HAP-1 (cell line): ENCODE measurements at regions not wholly inside any gene's neighbourhood (a gene's known extent, or its start where the extent isn't known, plus 50 kb on each side); places are given as distances from the start of the nearest gene placed in this dataset.

Experiments used
- DNase-seq, 2 experiments: peaks; one replicate each; pipeline ENCODE4 v3.0.0-alpha.2; 2016 to 2020; ENCODE audit warnings: low spot score in 2 of 2
- H3K27me3 ChIP-seq: fragments of 250-450 bp; sonication (Bioruptor Pico); 2 replicates; pipeline ENCODE4 v1.5.1; 2020; ENCODE audit warnings: low read depth, mild to moderate bottlenecking, moderate library complexity
- H3K36me3 ChIP-seq: fragments of 250-450 bp; sonication (Bioruptor Pico); replicated peaks from 2 replicates; pipeline ENCODE4 v1.5.1; 2020; ENCODE audit warnings: mild to moderate bottlenecking
- H3K4me1 ChIP-seq: fragments of 250-450 bp; sonication (Bioruptor Pico); 2 replicates; pipeline ENCODE4 v1.5.1; 2020; ENCODE audit warnings: mild to moderate bottlenecking
- H3K4me3 ChIP-seq: fragments of 250-450 bp; sonication (Bioruptor Pico); 2 replicates; pipeline ENCODE4 v1.5.1; 2020; ENCODE audit warnings: mild to moderate bottlenecking, moderate library complexity
- H3K9me3 ChIP-seq: fragments of 250-450 bp; sonication (Bioruptor Pico); 2 replicates; pipeline ENCODE4 v1.5.1; 2020; ENCODE audit warnings: mild to moderate bottlenecking, moderate library complexity
- in situ Hi-C: fragments of 300-500 bp; cut with MboI; formaldehyde crosslinking; loops from 3 replicates; pipeline ENCODE4 v1.14.3; 2020; ENCODE audit warnings: low sequenced_read_pairs, inconsistent platforms, mixed read lengths

- H3K27me3 ChIP-seq: no peaks in the 10 kb centered on the region; the same call in 1 of the 2 replicates
- H3K36me3 ChIP-seq: no peaks in the 10 kb centered on the region
- H3K4me3 ChIP-seq: no peak overlapping the region
- peaks cover 3% of the 10 kb centered on the region; the same call in 1 of the 2 replicates for H3K4me1 ChIP-seq
- H3K9me3 ChIP-seq: no peaks in the 10 kb centered on the region
- DNase-seq: no peak
- in situ Hi-C loops: no loop called here
These were observed 82.8 kb upstream of the E2F3 start for GRCh38 chr6:20318851-20319387.

GRCh38 chr6:20319520-20320357 lies 81.9 kb upstream of the E2F3 start:
- Histone ChIP-seq H3K4me1 (peaks cover 3% of the 10 kb centered on the region; the same call in 1 of the 2 replicates), H3K36me3 (no peaks in the 10 kb centered on the region), H3K27me3 (no peaks in the 10 kb centered on the region; the same call in 1 of the 2 replicates), H3K4me3 (no peak overlapping the region), H3K9me3 (no peaks in the 10 kb centered on the region)
- in situ Hi-C loops: no loop called here
- no peak for DNase-seq

- H3K27me3 ChIP-seq: peaks cover 11% of the 10 kb centered on the region
- H3K4me1 ChIP-seq: no peaks in the 10 kb centered on the region
- no peaks in the 10 kb centered on the region for H3K9me3 ChIP-seq
- H3K36me3 ChIP-seq: no peaks in the 10 kb centered on the region
- DNase-seq: no peak
- in situ Hi-C loops: no loop called here
- no peak overlapping the region for H3K4me3 ChIP-seq
These were observed 75.8 kb upstream of the E2F3 start for GRCh38 chr6:20325641-20326421.

- DNase-seq: no peak
- Histone ChIP-seq H3K9me3 (no peaks in the 10 kb centered on the region), H3K4me1 (no peaks in the 10 kb centered on the region), H3K4me3 (no peak overlapping the region), H3K36me3 (no peaks in the 10 kb centered on the region), H3K27me3 (peaks cover 11% of the 10 kb centered on the region)
- in situ Hi-C loops: no loop called here
These were observed 75.3 kb upstream of the E2F3 start for GRCh38 chr6:20326422-20326728.

GRCh38 chr6:20327141-20327540 lies 74.5 kb upstream of the E2F3 start:
- Histone ChIP-seq H3K4me3 (no peak overlapping the region), H3K9me3 (no peaks in the 10 kb centered on the region), H3K4me1 (no peaks in the 10 kb centered on the region), H3K27me3 (peaks cover 11% of the 10 kb centered on the region), H3K36me3 (no peaks in the 10 kb centered on the region)
- in situ Hi-C loops: no loop called here
- DNase-seq: no peak

- in situ Hi-C loops: no loop called here
- no peaks in the 10 kb centered on the region for H3K9me3 ChIP-seq
- DNase-seq: no peak
- H3K4me3 ChIP-seq: no peak overlapping the region
- peaks cover 15% of the 10 kb centered on the region for H3K27me3 ChIP-seq
- no peaks in the 10 kb centered on the region for H3K36me3 ChIP-seq
- no peaks in the 10 kb centered on the region for H3K4me1 ChIP-seq
These were observed 73.3 kb upstream of the E2F3 start for GRCh38 chr6:20328266-20328923.

GRCh38 chr6:20328924-20329300 lies 72.8 kb upstream of the E2F3 start:
- in situ Hi-C loops: no loop called here
- no peaks in the 10 kb centered on the region for H3K36me3 ChIP-seq
- no peak overlapping the region for H3K4me3 ChIP-seq
- no peaks in the 10 kb centered on the region for H3K4me1 ChIP-seq
- no peak for DNase-seq
- no peaks in the 10 kb centered on the region for H3K9me3 ChIP-seq
- H3K27me3 ChIP-seq: peaks cover 17% of the 10 kb centered on the region

- Histone ChIP-seq H3K36me3 (no peaks in the 10 kb centered on the region), H3K9me3 (no peaks in the 10 kb centered on the region), H3K27me3 (peaks cover 19% of the 10 kb centered on the region), H3K4me3 (no peak overlapping the region), H3K4me1 (no peaks in the 10 kb centered on the region)
- in situ Hi-C loops: no loop called here
- no peak for DNase-seq
These were observed 70.6 kb upstream of the E2F3 start for GRCh38 chr6:20331042-20331441.

- no peaks in the 10 kb centered on the region for H3K9me3 ChIP-seq
- DNase-seq: no peak
- no peaks in the 10 kb centered on the region for H3K36me3 ChIP-seq
- H3K4me3 ChIP-seq: no peak overlapping the region
- H3K27me3 ChIP-seq: peaks cover 19% of the 10 kb centered on the region
- H3K4me1 ChIP-seq: no peaks in the 10 kb centered on the region
- in situ Hi-C loops: no loop called here
These were observed 70.1 kb upstream of the E2F3 start for GRCh38 chr6:20331625-20332024.

GRCh38 chr6:20332441-20333006 lies 69.2 kb upstream of the E2F3 start:
- Histone ChIP-seq H3K9me3 (no peaks in the 10 kb centered on the region), H3K4me1 (no peaks in the 10 kb centered on the region), H3K4me3 (no peak overlapping the region), H3K27me3 (peaks cover 16% of the 10 kb centered on the region), H3K36me3 (no peaks in the 10 kb centered on the region)
- in situ Hi-C loops: no loop called here
- DNase-seq: no peak

- H3K4me3 ChIP-seq: no peak overlapping the region
- peaks cover 12% of the 10 kb centered on the region for H3K27me3 ChIP-seq
- no peaks in the 10 kb centered on the region for H3K4me1 ChIP-seq
- H3K9me3 ChIP-seq: no peaks in the 10 kb centered on the region
- no peak for DNase-seq
- H3K36me3 ChIP-seq: no peaks in the 10 kb centered on the region
- in situ Hi-C loops: no loop called here
These were observed 67.9 kb upstream of the E2F3 start for GRCh38 chr6:20333721-20334269.

- Histone ChIP-seq H3K4me1 (no peaks in the 10 kb centered on the region), H3K27me3 (peaks cover 12% of the 10 kb centered on the region), H3K9me3 (no peaks in the 10 kb centered on the region), H3K4me3 (no peak overlapping the region), H3K36me3 (no peaks in the 10 kb centered on the region)
- DNase-seq: peak in 1 of 2 experiments; percentile 33
- in situ Hi-C loops: no loop called here
These were observed 67.3 kb upstream of the E2F3 start for GRCh38 chr6:20334334-20334733.

- no peak for DNase-seq
- no peak overlapping the region for H3K4me3 ChIP-seq
- H3K36me3 ChIP-seq: no peaks in the 10 kb centered on the region
- in situ Hi-C loops: no loop called here
- H3K4me1 ChIP-seq: no peaks in the 10 kb centered on the region
- peaks cover 8% of the 10 kb centered on the region for H3K27me3 ChIP-seq
- H3K9me3 ChIP-seq: no peaks in the 10 kb centered on the region
These were observed 66.7 kb upstream of the E2F3 start for GRCh38 chr6:20334962-20335361.
